ENCODE measurements at regions not wholly inside any gene's neighbourhood (a gene's known extent, or its start where the extent isn't known, plus 50 kb on each side); places are given as distances from the start of the nearest gene placed in this dataset.

DNA sequence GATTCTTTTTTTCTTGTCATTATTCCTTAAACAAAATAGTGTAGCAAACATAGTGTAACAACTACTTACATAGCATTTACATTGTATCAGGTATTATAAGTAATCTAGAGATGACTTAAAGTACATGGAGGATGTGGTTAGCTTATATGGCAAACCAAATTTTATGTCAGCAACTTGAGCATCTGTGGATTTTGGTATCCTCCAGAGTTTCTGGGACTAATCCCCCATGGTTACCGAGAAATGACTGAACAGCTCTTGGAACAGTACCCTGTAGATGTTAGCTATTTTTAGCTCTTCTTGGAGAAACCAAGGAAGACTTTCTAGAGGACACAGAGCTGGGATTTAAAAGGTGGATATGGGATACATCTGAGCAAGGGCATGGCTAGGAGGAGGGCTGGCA lies 157.6 kb upstream of the KLF4 start:
- DNase-seq = no peak

GRCh38 chr9:107645464-107645833 lies 155.9 kb upstream of the KLF4 start:
- no peak for DNase-seq

GRCh38 chr9:107644733-107645463 lies 155.3 kb upstream of the KLF4 start:
- DNase-seq = no peak

- no peak for DNase-seq
Observed at GRCh38 chr9:107639426-107639825, 149.9 kb upstream of the KLF4 start.

- DNase-seq = no peak
Observed at GRCh38 chr9:107638521-107639310, 149.1 kb upstream of the KLF4 start.

GRCh38 chr9:107637421-107638420 lies 148.2 kb upstream of the KLF4 start:
- no peak for DNase-seq

DNA sequence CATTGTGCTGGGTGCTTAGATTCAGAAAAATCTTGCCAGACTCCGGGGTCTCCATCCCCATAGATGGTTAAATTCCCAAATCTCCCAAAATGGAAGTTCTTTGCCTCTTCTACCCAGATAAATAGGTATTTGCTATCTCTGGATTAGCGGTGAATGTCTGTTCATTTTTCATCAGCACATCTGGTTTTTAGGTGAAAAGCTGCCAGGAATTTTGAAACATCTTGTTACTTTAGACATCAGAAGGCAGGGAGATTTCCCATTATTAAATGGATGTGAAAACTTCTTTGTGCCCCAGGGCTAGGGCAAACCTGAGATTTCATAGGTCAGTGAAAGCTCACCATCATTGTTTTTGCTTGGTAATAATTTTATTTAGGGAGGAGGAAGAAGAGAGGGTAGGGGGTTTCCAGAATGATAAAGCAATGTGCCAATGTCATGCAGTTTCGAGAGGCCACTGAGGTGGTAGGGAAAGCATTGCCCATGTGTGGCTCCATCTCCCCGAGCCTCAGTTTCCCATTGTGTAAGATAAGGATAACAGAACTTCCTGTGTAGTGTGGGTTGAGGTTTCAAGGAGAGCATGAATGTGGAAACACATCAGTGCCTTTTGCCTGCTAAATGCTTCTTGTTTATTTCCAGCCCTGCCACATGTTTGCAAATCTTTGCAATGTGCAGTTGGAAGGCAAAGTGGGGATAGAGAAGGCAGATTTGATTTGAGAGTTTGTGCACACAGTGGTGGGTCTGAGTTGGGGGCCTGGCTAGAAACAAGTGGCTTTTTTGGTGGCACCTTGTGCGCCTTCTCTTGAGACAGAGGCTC lies 147.2 kb upstream of the KLF4 start:
- DNase-seq = no peak

GRCh38 chr9:107635803-107636174 lies 146.2 kb upstream of the KLF4 start:
- DNase-seq = no peak

DNA sequence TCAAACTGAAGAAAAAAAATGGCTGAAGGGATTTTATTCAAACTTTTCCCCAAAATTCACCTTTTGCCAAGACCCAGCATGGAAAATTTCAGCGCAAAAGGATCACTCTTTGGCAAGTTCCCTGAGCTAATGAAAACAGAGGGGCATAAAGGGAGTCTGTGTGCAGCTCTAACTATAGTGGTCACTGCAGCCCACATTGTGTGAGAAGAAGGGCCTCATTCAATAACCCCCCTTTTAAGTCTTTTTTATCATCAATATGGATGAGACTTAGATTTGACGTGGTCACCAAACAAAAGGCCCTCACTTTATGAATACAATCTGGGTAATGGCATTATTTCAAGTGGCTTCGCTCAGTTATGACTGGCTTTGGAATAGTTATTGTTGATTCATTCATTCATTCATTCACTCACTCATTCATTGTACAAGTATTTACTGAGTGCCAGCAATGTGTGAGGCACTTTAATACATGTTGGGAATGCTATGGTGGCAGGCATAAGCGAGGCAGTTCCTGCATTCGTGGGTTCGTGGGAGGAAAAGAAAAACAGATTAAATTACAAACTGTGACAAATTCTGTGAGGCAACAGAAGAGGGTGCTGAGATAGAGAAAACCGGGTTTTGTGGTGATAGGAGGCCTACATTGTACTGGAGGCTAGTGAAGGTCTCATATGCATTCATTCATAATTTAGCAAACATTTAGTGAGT lies 145.7 kb upstream of the KLF4 start:
- DNase-seq = no peak

DNA sequence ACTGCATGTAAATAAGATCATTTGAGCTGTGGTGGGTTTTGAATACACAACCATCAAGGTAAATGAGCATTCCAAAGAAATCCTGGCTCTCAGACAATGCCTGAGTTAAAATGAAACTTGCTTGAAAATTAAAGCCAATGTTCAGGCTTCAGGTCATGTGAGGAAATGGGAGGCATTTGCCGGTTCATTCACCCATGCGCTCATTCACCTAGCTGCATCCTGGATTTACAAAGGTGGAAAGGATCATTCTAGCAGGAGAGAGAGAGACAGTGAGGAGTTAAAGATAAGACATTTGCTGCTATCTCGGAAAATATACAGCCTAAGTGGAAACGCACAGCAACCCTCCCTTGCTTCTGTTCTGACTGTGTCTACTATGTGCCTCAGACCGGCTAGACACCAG lies 143.8 kb upstream of the KLF4 start:
- no peak for DNase-seq

DNA sequence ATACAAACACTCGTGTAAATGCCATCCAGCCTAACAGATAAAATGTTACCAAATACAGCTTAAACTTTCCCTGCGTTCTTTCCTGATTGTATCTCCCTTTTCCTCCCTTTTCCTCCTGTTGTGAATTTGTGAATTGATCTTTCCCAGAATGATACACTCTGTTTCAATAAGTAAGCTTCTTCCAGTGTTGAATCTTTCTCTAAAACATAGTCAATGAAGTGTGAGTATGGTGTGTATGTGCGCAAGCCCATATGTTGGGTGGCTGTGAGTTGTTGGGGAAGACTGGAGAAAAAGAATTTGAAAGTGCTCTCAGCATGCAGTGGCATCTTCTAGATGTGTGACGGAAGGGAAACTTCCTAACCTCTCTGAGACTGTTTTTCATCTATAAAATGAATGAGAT lies 143.1 kb upstream of the KLF4 start:
- DNase-seq = no peak

DNA sequence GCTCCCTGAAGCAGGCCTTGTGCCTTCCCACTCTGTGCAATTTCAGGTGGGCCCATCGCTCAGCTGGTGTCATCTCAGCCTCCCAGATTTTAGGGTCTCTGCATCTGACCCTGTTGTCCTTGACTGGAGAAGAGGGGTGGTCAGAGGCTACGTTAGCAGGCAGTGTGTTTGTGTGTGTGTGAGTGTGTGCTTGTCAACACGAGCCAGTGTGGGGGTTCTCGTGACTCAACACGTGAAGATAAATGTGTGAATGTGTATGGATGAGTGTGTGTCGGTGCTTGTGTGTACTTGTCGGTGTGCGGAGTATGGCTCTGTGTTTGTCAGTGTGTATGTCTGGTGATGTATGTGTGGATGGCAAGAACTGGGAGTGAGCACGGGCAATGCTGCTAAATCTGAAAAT lies 142.6 kb upstream of the KLF4 start:
- no peak for DNase-seq

- no peak for DNase-seq
Observed at GRCh38 chr9:107631788-107632187, 142.2 kb upstream of the KLF4 start.

DNA sequence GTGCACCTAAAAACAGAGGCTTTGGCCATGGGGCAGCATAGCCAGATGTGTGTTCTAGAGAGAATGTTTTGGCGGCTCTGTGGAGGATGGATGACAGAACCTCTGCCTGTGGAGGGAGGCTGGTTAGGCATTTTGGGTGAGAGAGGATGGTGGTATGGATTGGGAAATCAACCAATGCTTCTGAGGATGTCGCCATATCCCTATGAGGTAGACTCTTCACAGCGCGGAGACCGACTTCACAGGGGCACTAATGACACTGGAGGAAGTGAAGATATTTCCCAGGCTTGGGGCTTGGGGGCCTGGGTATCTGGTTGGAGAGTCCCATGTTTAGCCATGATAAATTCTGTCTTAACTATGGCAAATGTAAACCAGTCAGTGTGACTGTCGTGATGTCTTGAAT lies 140.6 kb upstream of the KLF4 start:
- DNase-seq = no peak

DNA sequence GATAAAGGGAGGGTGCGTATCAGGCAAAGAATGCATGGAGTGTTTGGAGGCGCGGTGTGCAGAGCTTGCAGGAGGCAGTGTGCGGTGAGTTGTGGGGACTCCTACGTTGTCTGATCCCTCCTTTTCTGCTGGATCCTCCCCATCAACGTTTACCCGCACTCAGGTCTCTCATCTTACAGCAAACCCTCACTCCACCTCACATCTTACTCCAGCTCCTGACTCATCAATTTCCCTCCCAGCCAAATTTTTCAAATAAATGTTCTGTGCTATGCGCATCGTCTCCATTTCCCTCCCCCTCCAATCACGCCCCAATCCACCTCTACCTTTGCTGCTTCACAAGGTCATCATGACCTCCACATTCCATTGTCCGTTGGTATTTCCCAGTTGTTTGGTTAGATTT lies 138.9 kb upstream of the KLF4 start:
- DNase-seq = no peak

DNA sequence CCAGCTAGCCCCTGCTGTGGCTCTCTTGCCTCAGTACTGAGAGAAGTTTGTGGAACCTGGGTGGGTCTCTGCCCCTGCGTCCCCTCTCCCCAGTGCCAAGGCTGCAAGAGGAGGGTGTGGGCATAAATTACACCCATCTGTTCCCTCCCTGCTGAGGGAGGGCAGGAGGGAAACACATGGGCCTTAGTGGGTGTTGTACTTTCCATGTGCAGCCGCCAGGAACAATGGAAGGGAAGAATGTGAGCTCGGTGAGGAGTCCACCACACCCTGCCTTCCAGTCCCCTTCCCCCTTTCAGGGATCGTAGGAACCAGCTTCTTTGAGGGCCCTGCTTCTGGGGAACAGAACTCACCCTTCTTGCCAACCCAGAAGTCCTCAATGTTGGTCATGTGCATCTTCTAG lies 138.2 kb upstream of the KLF4 start:
- no peak for DNase-seq

DNA sequence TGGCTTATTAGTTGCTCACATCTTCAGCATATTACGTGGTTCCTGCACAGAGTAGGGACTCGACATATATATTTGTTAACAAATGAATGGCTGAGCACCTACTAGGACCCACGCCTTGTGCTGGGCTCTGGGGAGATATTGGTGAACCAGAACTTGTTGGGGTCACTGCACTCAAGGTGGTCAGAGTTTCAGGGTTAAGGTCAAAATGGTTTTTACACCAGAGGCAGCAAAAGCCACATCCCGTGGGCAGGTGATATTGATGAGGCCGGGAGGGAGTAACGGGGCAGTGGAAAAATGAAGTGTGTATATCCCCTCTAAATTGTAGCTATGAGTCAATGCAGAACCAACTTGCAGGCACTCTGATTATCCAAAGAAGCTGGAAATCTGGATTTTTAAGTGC lies 136.5 kb upstream of the KLF4 start:
- DNase-seq = no peak

DNA sequence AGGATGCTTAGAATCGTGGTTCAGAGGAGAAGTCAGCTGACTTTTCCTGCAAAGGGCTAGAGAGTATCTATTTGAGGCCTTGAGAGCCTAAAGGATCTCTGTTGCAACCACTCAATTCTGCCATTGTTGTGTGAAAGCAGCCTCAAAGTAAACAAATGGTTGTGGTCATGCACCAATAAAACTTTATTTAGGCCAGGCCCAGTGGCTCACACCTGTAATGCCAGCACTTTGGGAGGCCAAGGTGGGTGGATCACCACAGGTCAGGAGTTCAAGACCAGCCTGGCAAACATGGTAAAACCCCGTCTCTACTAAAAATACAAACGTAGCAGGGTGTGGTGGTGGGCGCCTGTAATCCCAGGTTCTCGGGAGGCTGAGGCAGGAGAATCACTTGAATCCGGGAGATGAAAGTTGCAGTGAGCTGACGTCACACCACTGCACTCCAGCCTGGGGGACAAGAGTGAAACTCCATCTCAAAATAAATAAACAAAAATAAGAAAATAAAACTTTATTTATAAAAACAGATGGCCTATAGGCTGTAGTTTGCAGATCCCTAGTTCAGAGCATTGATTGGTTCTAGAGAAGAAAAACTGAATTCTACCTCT lies 135.9 kb upstream of the KLF4 start:
- no peak for DNase-seq

DNA sequence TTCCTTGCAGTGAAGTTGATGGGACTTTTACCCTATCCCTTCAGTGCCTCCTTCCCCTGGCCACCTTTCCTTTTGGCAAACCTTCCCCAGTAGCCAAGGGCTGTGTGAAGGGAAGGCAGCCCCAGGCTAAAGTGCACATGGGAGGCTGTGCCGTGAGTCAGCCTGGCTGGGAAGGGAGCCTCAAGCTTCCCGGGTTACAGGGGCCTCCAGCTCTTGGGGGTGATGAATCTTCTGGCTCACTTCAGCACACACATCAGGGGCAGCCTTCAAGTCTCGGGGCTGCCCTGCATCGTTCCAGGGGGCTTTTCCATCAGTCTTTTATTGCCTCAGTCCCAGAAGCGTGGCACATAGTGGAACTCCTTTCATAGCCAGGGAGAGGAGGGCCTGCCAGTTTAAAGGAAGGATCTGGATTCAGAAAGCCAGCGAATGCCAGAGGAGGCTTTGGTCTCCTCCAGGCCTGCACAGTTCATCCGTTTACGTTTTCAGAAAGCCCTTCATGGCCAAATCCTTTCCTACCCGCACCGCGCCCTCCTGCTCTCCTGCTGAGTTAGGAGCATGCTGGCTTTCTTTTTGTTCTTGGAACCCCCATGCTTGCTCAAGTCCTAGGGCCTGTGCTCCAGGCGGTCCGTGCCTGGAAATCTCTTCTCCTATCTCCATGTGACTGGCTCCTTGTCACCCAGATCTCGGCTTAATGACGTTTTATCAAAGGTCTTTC lies 134.8 kb upstream of the KLF4 start:
- DNase-seq = no peak

- DNase-seq = no peak
Observed at GRCh38 chr9:107621436-107621835, 131.9 kb upstream of the KLF4 start.

GRCh38 chr9:107620801-107621200 lies 131.2 kb upstream of the KLF4 start:
- DNase-seq = no peak

All from stimulated activated CD4-positive, alpha-beta T cell treated with anti-CD3 and anti-CD28 coated beads, Interleukin-4, amount 100 ng/mL, for 24 hours (primary cell).